Hematopoietic multipotent progenitor cell (in vitro differentiated cells): ENCODE measurements at regions not wholly inside any gene's neighbourhood (a gene's known extent, or its start where the extent isn't known, plus 50 kb on each side); places are given as distances from the start of the nearest gene placed in this dataset.
A peak's percentile ranks its signal among the peaks of the same experiment; 100 is the strongest.
"Not testable (repeated sequence)": the region's sequence is repeated elsewhere in the genome, so short reads cannot be mapped to it uniquely, and the experiment has no call there.

Source experiments
- DNase-seq, 3 donors: peaks; one replicate each; pipeline ENCODE4 v3.0.0-alpha.2; 2011 to 2015; ENCODE audit warnings: low read depth in 2 of 3, low spot score in 2 of 3

DNA sequence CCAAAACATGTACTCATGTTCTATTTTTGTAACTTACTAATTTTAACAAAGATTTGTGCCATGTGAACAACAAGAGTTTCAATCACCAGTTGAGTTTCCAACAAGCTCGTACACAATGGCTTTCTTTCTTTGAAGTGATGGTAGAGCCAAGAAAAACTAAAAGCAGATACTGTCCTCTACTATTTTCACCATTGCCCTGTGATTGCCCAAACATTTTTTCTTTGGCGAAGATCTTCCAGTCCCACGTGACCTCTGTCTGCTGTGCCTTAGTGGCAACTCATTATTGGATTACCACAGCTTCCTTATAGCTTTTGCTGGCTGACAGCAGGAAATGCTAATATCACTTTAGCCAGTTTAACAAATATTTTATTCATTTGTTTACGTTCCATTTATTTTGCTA is 1147.1 kb downstream of the STIM2 start:
- DNase-seq: no peak

DNA sequence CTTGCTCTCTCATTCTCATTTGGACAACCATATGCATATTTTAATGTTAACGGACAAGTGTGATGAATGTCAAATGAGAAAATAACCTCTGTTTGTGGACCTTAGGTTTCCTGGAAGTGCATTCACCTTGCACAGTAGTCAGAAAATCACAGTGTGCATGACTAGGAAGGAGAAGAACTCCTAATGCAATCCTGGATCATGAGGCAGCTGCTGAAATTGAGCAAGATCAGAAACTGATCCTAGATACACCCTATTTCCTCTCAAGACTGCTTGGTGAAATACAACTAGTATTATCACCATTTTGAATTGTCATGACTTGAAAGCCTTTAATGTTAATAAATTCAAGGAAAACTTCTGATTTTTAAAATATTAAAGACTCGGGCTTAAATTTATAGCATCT is 1148.9 kb downstream of the STIM2 start:
- DNase-seq: no peak

DNA sequence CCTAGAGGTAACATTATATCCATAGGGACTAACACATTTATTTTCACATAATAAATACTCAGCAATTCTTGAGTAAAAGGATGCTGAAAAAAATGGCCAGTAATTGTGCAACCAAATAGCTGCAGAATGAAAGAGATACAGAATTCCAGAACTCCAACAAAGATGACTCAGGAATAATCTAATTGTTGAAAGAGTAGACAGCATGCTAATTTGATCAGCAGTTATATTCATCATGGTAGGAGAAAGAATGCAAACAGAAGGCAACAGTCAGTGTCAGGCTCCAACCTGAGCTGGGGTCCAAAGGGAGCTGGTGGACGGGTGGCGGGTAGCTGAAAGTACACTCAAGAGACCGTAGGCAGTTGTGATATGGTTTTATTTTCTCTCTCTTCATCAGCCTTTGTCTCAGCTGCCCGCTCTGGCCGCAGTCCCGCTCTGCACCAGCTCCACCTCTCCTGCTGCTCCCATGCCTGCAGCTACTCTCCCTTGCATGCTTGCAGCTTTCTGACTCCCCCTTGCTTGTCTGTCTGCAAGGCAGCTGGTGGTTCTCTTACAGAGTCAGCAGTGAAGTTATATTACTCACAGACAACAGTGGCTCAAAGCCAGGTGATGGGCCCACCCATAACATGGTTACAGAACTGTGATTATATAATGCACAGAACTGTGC is 1150.1 kb downstream of the STIM2 start:
- no peak for DNase-seq

DNA sequence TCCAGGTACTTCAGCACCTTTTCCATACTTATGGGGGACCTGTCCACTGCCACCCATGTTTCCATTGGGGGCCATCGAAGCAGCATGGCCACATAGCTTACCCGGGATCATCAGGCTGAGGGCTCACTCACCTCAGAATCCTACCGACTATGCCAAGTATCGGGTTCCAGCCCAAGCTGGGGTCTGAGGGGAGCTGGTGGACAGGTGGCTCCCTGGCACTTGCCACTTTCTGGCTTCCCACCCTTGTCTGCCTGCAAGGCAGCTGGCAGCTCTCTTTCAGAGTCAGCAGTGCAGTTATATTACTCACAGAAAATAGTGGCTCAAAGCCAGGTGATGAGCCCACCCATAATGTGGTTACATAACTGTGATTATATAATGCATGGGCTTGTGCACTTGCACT is 1153.8 kb downstream of the STIM2 start:
- no peak for DNase-seq

DNA sequence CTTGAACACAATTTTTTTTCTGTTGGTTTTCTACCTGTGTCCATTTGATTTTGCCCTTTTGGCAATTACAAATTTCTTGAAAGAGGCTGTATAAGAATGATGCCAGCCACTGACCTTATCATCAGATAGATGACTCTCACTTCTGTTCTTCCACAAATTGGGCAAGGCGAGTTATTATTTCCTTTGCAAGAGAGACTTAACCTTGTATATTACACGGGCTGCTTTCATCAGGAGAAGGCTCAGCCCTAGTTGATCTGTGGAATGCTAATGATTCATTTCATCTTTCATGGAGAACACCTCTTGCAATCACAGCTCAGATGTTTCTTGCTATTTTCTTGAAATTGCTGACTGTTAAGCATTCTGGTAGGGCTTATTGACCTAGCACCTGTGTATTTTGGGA is 1155.4 kb downstream of the STIM2 start:
- DNase-seq: no peak

DNA sequence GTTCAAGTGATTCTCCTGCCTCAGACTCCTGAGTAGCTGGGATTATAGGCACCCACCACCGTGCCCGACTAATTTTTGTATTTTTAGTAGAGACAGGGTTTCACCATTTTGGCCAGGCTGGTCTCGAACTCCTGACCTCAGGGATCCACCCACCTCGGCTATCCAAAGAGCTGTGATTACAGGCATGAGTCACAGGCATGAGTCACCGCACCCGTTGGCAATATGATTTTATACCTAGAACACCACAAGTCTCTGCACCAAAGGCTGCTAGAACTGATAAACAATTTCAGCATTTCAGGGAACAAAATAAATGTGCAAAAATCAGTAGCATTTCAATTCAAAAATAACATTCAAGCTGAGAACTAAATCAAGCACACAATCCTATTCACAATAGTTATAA is 1177.6 kb downstream of the STIM2 start:
- not testable (repeated sequence) for DNase-seq

DNA sequence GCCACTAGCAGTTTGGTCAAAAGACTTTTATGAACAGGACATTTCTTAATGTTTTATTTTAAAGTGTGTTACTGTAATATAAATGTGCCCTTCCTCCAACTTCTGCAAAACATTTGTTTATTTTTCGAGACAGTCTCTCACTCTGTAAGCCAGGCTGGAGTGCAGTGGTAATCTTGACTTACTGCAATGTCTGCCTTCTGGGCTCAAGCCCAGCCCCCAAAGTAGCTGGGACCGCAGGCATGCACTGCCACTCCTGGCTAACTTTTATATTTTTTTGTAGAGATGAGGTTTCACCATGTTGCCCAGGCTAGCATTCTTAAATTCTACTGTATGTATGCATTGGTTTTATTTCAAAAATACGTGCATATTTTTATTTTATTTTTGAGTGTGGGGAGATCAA is 1201.9 kb downstream of the STIM2 start:
- DNase-seq: no peak

DNA sequence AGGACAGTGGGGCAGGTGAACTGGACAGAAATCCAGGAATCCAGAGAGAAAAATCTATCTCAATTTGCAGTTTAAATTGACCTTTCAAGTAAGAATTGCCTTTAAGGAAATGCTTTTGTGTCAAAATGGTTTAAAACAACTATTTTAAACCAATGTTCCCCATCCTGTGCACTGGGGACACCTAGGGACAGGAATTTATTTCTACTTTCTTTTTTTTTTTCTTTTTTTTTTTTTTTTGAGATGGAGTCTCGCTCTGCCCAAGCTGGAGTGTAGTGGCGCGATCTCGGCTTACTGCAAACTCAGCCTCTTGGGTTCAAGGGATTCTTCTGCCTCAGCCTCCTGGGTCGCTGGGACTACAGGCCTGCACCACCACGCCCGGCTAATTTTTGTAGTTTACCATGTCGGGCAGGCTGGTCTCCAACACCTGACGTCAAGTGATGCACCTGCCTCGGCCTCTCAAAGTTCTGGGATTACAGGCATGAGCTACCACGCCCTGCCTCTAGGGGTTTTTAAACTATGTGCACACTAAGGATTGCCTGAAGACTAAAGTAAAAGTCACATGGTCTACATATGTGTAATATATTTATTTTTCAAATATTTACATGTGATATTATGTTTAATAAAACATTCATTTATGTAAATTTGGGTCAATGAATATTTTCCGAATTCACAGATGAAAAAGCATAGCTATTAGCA is 1213.4 kb downstream of the STIM2 start:
- DNase-seq: no peak

DNA sequence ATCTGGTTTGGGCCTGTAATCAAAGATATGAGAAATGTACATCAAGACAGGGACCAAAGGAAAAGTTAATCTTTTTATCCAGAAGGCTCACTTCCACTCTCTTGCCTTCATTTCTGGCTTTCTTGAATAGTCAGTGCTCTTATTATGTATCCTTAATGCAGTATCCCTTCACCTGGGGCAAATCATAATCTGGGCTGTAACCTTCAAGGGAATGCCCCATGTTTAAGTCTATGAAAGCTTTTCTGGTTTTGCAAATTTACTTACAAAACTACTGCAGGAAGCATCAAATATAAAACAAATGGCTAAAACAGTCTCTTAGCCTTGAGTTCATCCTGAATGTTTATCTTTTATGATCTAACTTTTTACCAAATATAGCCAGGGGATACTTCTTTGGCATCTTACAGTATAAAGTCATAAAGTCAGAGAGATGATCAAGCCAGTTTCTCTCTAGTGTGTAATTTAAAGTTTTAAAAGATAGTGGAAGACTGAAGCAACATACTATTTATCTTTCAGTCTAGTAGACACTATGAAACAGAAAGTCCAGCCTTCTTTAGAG is 1214.8 kb downstream of the STIM2 start:
- DNase-seq: no peak

DNA sequence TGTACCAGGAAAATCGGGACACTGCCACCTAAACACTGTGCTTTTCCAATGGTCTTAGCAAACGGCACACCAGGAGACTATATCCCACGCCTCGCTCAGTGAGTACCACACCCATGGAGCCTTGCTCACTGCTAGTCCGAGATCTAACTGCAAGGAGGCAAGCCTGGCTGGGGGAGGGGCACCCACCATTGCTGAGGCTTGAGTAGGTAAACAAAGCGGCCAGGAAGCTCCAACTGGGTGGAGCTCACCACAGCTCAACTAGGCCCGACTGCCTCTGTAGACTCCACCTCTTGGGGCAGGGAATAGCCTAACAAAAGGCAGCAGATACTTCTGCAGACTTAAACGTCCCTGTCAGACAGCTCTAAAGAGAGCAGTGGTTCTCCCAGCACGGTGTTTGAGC is 1216.6 kb downstream of the STIM2 start:
- not testable (repeated sequence) for DNase-seq

DNA sequence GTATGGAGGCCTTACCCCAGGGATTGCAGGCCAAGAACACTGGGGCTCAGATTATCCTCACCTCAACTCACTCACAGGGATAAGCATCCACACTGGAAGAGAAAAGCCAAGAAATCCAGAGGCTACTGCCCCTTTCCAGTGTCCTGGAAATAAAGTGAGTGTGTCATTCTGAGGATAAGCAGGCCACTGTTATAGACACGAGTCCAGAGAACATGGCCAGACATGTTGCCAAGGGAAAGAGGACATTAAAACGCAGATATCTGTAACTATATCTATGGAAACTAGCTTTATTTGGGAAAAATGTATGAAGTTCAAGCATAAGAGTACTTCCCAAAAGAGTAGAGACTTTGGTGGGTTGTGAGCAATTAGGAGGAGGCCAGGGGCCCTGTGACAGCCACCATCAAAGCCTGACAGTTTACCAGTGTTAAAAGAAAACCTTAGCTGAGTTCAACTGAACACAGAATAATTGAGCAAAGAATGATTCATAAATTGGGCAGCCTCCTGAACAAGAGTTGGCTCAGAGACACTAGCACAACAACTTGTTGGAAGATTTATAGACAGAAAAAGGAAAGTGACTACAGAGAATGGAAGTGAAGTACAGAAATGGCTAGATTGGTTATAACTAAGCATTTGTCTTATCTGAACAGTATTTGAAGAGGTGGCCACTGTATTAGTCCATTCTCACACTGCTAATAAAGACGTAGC is 1222.2 kb downstream of the STIM2 start:
- no peak for DNase-seq

DNA sequence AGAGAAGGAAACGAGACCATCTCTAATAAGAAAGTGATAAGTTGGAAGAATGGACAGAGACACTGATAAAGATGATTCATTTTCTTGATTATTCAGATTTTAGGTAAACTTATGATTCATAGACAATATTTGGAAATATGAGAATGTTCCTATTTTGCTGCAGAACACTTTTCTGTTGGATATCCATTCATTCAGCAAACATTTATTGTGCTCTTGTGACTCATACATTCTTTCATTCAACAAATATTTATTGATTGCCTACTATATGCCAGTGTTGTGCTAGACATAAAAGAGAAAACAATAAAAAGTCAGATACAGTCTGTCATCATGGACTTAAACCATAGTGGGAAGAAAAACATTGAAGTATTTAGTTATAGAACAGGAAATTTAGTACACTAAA is 1232.0 kb downstream of the STIM2 start:
- no peak for DNase-seq

DNA sequence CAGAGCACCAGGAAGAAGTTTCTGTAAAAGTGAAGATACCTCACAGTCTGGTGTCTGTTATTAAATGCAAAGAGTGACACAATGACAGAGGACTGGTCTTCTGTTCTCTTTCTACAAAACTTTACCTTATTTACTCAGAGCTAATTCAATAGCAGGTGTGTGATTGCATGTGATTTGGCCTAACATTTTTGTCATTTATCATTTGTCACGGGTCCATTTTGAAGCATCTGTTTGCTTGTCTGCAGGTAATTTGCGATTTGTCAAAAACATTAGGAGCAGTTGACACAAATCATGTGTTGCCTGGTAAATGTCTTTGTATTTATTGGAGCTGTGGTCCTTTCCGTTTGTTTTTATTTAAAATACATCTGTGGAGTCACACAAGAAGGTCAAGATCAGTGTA is 1232.4 kb downstream of the STIM2 start:
- no peak for DNase-seq

DNA sequence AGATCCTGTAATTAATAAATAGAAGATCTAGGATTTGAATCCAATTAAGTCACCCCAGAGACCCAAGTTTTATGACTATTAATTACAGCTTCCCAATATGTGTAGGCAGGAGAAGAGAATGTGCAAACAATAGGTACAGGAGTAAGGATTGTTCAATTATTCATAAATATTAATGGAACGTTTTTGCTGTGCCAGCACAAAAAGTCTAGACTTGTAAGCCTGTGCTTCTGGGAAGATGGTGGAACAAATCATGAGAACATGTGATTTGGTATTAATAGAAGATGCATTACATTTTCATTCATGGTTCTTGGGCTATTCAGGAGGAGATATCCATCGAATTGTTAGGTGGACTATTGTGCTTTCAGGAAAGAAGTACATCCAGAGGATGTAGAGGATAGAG is 1240.9 kb downstream of the STIM2 start:
- no peak for DNase-seq

DNA sequence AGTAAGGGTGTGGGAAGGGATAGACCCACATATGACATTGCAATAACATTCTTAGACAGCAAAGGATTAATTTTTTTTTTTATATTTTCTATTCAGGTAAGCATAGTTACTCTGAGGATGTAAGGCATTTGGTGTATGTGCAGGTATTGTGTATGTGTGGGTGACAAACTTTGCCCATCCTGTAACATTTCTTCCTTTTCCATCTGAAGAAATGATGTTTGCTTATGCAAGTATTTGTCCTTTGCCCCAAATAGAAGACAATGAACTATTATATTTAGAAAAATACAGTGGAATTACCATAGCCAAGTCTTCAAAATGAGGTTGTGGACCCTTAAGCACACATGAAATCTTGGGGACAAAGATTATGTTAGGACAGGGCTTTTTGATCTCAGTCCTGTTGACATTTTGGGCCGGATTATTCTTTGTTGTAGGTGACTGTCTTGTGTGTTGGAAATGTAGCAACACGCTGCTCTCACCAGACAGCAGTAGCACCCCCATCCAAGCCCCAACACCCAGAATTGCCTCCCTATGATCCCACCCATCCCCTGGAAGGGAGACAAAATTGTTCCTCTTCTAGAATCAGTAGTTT is 1244.7 kb downstream of the STIM2 start:
- DNase-seq: no peak

DNA sequence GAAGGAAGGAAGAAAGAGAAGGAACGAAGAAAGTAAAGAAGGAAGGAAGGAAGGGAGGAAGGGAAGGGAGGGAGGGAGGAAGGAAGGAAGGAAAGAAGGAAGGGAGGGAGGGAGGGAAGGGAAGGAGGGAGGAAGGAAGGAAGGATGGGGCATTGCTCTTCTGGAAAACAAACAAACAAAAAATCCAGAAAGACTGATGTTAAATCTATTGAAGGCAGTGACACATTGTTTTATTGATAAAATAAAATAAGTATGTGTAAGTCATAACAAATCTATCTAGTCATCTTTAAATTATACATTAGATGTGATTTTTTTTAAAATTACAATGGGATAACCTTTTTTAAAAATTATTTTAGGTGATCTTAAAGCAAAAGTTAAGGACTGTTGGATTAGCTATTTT is 1245.5 kb downstream of the STIM2 start:
- DNase-seq: no peak

DNA sequence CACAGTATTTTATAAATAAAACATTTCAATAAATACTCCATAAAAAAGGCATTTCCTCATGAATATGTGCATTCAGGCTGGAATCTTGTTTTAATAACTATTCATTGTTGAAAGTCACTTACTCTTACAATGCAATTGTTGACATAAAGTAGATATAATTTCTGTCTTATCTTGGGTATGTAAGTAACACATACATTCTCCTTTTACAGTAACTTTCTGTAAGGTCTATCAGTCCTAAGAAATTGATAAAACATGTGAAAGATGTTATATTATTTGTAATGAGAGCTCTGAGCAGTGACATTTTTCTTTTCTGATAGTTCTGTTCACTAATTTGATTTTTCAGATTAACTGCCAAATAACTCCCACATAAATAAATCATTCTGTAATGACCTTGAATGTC is 1249.2 kb downstream of the STIM2 start:
- no peak for DNase-seq

DNA sequence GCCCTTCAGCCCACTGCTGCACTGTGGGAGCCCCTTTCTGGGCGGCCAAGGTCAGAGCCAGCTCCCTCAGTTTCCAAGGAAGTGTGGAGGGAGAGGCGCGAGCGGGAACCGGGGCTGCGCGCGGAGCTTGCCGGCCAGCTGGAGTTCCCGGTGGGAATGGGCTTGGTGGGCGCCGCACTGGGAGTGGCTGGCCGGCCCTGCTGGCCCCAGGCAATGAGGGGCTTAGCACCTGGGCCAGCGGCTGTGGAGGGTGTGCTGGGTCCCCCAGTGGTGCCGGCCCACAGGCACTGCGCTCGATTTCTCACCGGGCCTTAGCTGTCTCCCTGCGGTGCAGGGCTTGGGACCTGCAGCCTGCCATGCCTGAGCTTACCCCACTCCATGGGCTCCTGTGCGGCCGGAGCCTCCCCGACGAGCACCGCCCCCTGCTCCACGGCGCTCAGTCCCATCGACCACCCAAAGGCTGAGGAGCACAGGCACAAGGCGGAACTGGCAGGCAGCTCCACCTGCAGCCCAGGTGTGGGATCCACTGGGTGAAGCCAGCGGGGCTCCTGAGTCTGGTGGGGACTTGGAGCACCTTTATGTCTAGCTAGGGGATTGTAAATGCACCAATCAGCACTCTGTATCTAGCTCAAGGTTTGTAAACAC is 1252.2 kb downstream of the STIM2 start:
- DNase-seq: not testable (repeated sequence)

DNA sequence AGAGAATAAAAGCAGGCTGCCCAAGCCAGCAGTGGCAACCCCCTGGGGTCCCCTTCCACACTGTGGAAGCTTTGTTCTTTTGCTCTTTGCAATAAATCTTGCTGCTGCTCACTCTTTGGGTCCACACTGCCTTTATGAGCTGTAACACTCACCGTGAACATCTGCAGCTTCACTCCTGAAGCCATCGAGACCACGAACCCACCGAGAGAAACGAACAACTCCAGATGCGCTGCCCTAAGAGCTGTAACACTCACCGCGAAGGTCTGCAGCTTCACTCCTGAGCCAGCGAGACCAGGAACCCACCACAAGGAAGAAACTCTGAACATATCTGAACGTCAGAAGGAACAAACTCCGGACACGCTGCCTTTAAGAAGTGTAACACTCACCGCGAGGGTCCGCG is 1252.9 kb downstream of the STIM2 start:
- DNase-seq: not testable (repeated sequence)

DNA sequence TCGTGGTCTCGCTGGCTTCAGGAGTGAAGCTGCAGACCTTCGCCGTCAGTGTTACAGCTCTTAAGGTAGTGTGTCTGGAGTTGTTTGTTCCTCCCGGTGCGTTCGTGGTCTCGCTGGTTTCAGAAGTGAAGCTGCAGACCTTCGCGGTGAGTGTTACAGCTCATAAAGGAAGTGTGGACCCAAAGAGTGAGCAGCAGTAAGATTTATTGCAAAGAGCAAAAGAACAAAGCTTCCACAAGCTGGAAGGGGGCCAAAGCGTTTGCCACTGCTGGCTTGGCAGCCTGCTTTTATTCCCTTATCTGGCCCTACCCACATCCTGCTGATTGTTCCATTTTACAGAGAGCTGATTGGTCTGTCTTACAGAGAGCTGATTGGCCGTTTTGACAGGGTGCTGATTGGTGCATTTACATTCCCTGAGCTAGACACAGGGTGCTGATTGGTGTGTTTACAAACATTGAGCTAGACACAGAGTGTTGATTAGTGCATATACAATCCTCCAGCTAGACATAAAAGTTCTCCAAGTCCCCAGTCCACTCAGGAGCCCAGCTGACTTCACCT is 1256.0 kb downstream of the STIM2 start:
- DNase-seq: peak in 2 of 3 donors; percentile 62 to 90
